ENCODE measurements at regions not wholly inside any gene's neighbourhood (a gene's known extent, or its start where the extent isn't known, plus 50 kb on each side); places are given as distances from the start of the nearest gene placed in this dataset.

DNA sequence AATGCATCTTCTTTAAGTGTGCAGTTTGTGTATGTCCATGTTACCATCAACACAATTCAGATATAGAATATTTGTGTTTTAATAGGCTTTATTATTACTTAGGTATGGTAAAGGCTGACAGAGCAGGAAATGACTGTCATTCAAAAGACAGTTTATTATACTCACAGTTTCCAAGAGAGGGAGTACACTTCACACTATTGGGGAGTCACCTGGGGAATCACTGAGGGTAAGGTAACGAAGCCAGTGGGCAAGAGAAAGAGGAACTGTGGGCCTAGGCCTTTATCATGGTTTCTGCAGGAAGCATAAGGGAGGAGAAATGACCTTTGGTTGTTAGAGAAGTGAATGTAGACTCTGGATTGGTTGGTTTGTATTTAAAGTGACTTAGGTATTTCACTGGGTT is 235.1 kb upstream of the HCCS start:
- TF ChIP-seq, protein P1, sequence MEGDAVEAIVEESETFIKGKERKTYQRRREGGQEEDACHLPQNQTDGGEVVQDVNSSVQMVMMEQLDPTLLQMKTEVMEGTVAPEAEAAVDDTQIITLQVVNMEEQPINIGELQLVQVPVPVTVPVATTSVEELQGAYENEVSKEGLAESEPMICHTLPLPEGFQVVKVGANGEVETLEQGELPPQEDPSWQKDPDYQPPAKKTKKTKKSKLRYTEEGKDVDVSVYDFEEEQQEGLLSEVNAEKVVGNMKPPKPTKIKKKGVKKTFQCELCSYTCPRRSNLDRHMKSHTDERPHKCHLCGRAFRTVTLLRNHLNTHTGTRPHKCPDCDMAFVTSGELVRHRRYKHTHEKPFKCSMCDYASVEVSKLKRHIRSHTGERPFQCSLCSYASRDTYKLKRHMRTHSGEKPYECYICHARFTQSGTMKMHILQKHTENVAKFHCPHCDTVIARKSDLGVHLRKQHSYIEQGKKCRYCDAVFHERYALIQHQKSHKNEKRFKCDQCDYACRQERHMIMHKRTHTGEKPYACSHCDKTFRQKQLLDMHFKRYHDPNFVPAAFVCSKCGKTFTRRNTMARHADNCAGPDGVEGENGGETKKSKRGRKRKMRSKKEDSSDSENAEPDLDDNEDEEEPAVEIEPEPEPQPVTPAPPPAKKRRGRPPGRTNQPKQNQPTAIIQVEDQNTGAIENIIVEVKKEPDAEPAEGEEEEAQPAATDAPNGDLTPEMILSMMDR (IDR thresholded peaks at IDR 0.05) = no peak
- TF ChIP-seq POLR2A (IDR thresholded peaks at IDR 0.05; ENCODE audit: low read depth) (no peak), POLR2AphosphoS5 (IDR thresholded peaks at IDR 0.05) (no peak), EP300 (IDR thresholded peaks at IDR 0.05) (no peak)
